HepG2 (cell line): ENCODE measurements at regions not wholly inside any gene's neighbourhood (a gene's known extent, or its start where the extent isn't known, plus 50 kb on each side); places are given as distances from the start of the nearest gene placed in this dataset.

Experiments used
- NR3C1 ChIP-seq: sonication (generic); formaldehyde crosslinking; IDR thresholded peaks from 2 replicates; pipeline ENCODE4 v1.4.0; 2020; ENCODE audit warnings: missing genetic modification reagents
- POLR2A ChIP-seq, 2 experiments: IDR thresholded peaks; 2 replicates each; pipeline ENCODE4 v1.6.1; 2011; ENCODE audit warnings: low read depth in 2 of 2, low read length in 2 of 2, mild to moderate bottlenecking in 1 of 2, moderate library complexity in 1 of 2; ENCODE audit not compliant: insufficient read depth in 1 of 2
- ZC3H13 ChIP-seq: sonication (generic); formaldehyde crosslinking; IDR thresholded peaks from 2 replicates; pipeline ENCODE4 v1.8.1; 2023; ENCODE audit warnings: mild to moderate bottlenecking, missing genetic modification reagents, moderate library complexity
- ZNF205 ChIP-seq: IDR thresholded peaks from 2 replicates; pipeline ENCODE4 v1.6.1; 2018; ENCODE audit warnings: missing biosample characterization, missing genetic modification reagents
- ZNF326 ChIP-seq: sonication (generic); formaldehyde crosslinking; IDR thresholded peaks from 2 replicates; pipeline ENCODE4 v1.4.0; 2020; ENCODE audit warnings: missing genetic modification reagents, borderline replicate concordance
- ZNF589 ChIP-seq: sonication (generic); formaldehyde crosslinking; conservative IDR thresholded peaks from 2 replicates; pipeline ENCODE4 v1.8.0; 2022; ENCODE audit warnings: mild to moderate bottlenecking, moderate library complexity, missing genetic modification reagents
- ZNF775 ChIP-seq: sonication (generic); formaldehyde crosslinking; IDR thresholded peaks from 2 replicates; pipeline ENCODE4 v1.4.0; 2020; ENCODE audit warnings: missing genetic modification reagents, mild to moderate bottlenecking, moderate library complexity, borderline replicate concordance
- TF ChIP-seq, protein P1 (sequence below): sonication (generic); formaldehyde crosslinking; IDR thresholded peaks from 2 replicates; pipeline ENCODE4 v1.9.0; 2021; ENCODE audit warnings: missing genetic modification reagents, borderline replicate concordance

DNA sequence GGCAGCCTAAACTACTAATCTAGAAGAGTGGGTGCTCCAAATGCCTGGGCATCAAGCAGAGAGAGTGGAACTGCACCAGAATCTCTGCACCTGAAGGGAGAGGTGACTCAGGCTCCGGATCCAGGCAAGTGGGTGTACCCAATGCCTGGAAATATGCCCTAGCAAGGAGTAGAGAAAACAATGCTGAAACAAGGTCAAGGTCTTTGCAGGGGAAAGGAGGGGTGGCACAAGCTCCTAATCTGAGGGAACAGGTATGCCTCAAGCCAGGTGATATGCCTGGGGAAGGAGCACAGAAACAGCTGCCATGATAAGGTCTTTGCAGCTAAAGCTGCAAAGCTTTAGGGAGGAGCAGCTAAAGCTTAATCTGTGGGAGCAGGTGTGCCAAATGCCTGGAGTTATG is 136.0 kb upstream of the KITLG start:
- TF ChIP-seq POLR2A (IDR thresholded peaks at IDR 0.05; ENCODE audit: insufficient read depth in 1 of 2, low read depth in 2 of 2, low read length in 2 of 2) = no peak
- no peak for TF ChIP-seq NR3C1
- no peak for TF ChIP-seq ZNF775 (CRISPR knock-in tag)
- TF ChIP-seq ZNF326 (CRISPR knock-in tag) = no peak
- TF ChIP-seq ZNF589 (CRISPR knock-in tag) = no peak
- no peak for TF ChIP-seq ZC3H13
- no peak for TF ChIP-seq ZNF205 (CRISPR knock-in tag)
- TF ChIP-seq, protein P1, sequence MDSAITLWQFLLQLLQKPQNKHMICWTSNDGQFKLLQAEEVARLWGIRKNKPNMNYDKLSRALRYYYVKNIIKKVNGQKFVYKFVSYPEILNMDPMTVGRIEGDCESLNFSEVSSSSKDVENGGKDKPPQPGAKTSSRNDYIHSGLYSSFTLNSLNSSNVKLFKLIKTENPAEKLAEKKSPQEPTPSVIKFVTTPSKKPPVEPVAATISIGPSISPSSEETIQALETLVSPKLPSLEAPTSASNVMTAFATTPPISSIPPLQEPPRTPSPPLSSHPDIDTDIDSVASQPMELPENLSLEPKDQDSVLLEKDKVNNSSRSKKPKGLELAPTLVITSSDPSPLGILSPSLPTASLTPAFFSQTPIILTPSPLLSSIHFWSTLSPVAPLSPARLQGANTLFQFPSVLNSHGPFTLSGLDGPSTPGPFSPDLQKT (CRISPR knock-in tag) = no peak
